PC-9 (cell line): ENCODE measurements at regions not wholly inside any gene's neighbourhood (a gene's known extent, or its start where the extent isn't known, plus 50 kb on each side); places are given as distances from the start of the nearest gene placed in this dataset.

Source experiments
- EZH2 ChIP-seq: fragments of 200-600 bp; sonication (generic); IDR thresholded peaks from 2 replicates; pipeline ENCODE4 v1.8.0; 2017; ENCODE audit warnings: antibody characterized with exemption, low read depth
- TF ChIP-seq, protein P1 (sequence below): fragments of 200-600 bp; sonication (generic); conservative IDR thresholded peaks from 2 replicates; pipeline ENCODE4 v1.6.1; 2017; ENCODE audit warnings: mixed run types, antibody characterized with exemption, mild to moderate bottlenecking, moderate library complexity

DNA sequence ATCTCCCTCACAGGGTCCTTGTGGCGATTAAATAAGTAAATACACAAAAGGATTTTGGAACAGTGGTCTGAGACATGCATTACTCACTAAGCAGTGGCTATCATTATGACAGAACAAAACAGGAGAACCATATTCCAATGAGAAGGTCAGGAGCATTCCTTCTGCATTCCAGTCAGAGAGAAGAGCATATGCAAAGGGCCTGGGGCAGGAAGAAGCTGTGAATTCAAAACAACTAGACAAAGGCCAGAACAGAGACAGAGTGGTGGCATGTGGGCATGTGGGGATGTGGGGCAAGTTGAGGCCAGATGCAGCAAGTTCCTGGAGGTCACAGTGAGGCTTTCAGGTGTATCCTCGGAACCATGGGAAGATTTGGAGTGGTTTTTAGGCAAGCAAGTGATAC lies 70.1 kb upstream of the VRK1 start:
- TF ChIP-seq, protein P1, sequence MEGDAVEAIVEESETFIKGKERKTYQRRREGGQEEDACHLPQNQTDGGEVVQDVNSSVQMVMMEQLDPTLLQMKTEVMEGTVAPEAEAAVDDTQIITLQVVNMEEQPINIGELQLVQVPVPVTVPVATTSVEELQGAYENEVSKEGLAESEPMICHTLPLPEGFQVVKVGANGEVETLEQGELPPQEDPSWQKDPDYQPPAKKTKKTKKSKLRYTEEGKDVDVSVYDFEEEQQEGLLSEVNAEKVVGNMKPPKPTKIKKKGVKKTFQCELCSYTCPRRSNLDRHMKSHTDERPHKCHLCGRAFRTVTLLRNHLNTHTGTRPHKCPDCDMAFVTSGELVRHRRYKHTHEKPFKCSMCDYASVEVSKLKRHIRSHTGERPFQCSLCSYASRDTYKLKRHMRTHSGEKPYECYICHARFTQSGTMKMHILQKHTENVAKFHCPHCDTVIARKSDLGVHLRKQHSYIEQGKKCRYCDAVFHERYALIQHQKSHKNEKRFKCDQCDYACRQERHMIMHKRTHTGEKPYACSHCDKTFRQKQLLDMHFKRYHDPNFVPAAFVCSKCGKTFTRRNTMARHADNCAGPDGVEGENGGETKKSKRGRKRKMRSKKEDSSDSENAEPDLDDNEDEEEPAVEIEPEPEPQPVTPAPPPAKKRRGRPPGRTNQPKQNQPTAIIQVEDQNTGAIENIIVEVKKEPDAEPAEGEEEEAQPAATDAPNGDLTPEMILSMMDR: no peak
- no peak for TF ChIP-seq EZH2
